ENCODE measurements at regions not wholly inside any gene's neighbourhood (a gene's known extent, or its start where the extent isn't known, plus 50 kb on each side); places are given as distances from the start of the nearest gene placed in this dataset.

- Histone ChIP-seq H3K27ac (ENCODE audit: low read depth, low read length) (no peak overlapping the region), H3K27me3 (ENCODE audit: control insufficient read depth in 5 of 5, insufficient read depth in 4 of 5, low read length in 5 of 5) (peaks cover 3 to 11% (median 5%) of the 10 kb centered on the region in 5 donors), H3K9ac (ENCODE audit: low read length in 5 of 5) (no peak overlapping the region), H3K9me3 (ENCODE audit: control insufficient read depth in 5 of 5, low read length in 5 of 5) (no peaks in the 10 kb centered on the region), H3K4me1 (ENCODE audit: control insufficient read depth in 5 of 5, insufficient read depth in 5 of 5, low read length in 5 of 5) (peaks cover 6 to 85% (median 34%) of the 10 kb centered on the region in 5 donors), H3K36me3 (ENCODE audit: control insufficient read depth in 5 of 5, insufficient read depth in 5 of 5, low read length in 5 of 5) (no peaks in the 10 kb centered on the region), H3K4me3 (ENCODE audit: low read depth in 1 of 5, low read length in 5 of 5) (no peak overlapping the region)
Measured at GRCh38 chr2:120591572-120591971, 144.1 kb upstream of the GLI2 start.

GRCh38 chr2:120592084-120592483 lies 143.6 kb upstream of the GLI2 start:
- no peak overlapping the region for H3K27ac ChIP-seq (ENCODE audit: low read depth, low read length)
- H3K9ac ChIP-seq (ENCODE audit: low read length in 5 of 5), result no peak overlapping the region
- peaks cover 6 to 85% (median 34%) of the 10 kb centered on the region in 5 donors for H3K4me1 ChIP-seq (ENCODE audit: control insufficient read depth in 5 of 5, insufficient read depth in 5 of 5, low read length in 5 of 5)
- peaks cover 0 to 6% (median 2%) of the 10 kb centered on the region in 5 donors for H3K27me3 ChIP-seq (ENCODE audit: control insufficient read depth in 5 of 5, insufficient read depth in 4 of 5, low read length in 5 of 5)
- H3K4me3 ChIP-seq (ENCODE audit: low read depth in 1 of 5, low read length in 5 of 5), result no peak overlapping the region
- H3K9me3 ChIP-seq (ENCODE audit: control insufficient read depth in 5 of 5, low read length in 5 of 5), result no peaks in the 10 kb centered on the region
- no peaks in the 10 kb centered on the region for H3K36me3 ChIP-seq (ENCODE audit: control insufficient read depth in 5 of 5, insufficient read depth in 5 of 5, low read length in 5 of 5)

- Histone ChIP-seq H3K36me3 (ENCODE audit: control insufficient read depth in 5 of 5, insufficient read depth in 5 of 5, low read length in 5 of 5) (no peaks in the 10 kb centered on the region), H3K4me1 (ENCODE audit: control insufficient read depth in 5 of 5, insufficient read depth in 5 of 5, low read length in 5 of 5) (peaks cover 17 to 90% (median 54%) of the 10 kb centered on the region in 5 donors)
Measured at GRCh38 chr2:120593921-120594686, 141.6 kb upstream of the GLI2 start.

GRCh38 chr2:120594856-120595685 lies 140.6 kb upstream of the GLI2 start:
- Histone ChIP-seq H3K4me1 (ENCODE audit: control insufficient read depth in 5 of 5, insufficient read depth in 5 of 5, low read length in 5 of 5) (peaks cover 15 to 87% (median 50%) of the 10 kb centered on the region in 5 donors), H3K9ac (ENCODE audit: low read length in 5 of 5) (no peak overlapping the region), H3K27me3 (ENCODE audit: control insufficient read depth in 5 of 5, insufficient read depth in 4 of 5, low read length in 5 of 5) (no peaks in the 10 kb centered on the region), H3K9me3 (ENCODE audit: control insufficient read depth in 5 of 5, low read length in 5 of 5) (no peaks in the 10 kb centered on the region), H3K4me3 (ENCODE audit: low read depth in 1 of 5, low read length in 5 of 5) (no peak overlapping the region), H3K36me3 (ENCODE audit: control insufficient read depth in 5 of 5, insufficient read depth in 5 of 5, low read length in 5 of 5) (no peaks in the 10 kb centered on the region), H3K27ac (ENCODE audit: low read depth, low read length) (peak overlapping the region; percentile 85)

More at GRCh38 chr2:120593921-120594686, 141.6 kb upstream of the GLI2 start:
- no peaks in the 10 kb centered on the region for H3K27me3 ChIP-seq (ENCODE audit: control insufficient read depth in 5 of 5, insufficient read depth in 4 of 5, low read length in 5 of 5)
- H3K27ac ChIP-seq (ENCODE audit: low read depth, low read length), result no peak overlapping the region
- no peak overlapping the region for H3K4me3 ChIP-seq (ENCODE audit: low read depth in 1 of 5, low read length in 5 of 5)
- no peak overlapping the region for H3K9ac ChIP-seq (ENCODE audit: low read length in 5 of 5)
- no peaks in the 10 kb centered on the region for H3K9me3 ChIP-seq (ENCODE audit: control insufficient read depth in 5 of 5, low read length in 5 of 5)

GRCh38 chr2:120595739-120596138 lies 139.9 kb upstream of the GLI2 start:
- peaks cover 15 to 81% (median 49%) of the 10 kb centered on the region in 5 donors for H3K4me1 ChIP-seq (ENCODE audit: control insufficient read depth in 5 of 5, insufficient read depth in 5 of 5, low read length in 5 of 5)
- no peak overlapping the region for H3K4me3 ChIP-seq (ENCODE audit: low read depth in 1 of 5, low read length in 5 of 5)
- H3K27ac ChIP-seq (ENCODE audit: low read depth, low read length), result peak overlapping the region; percentile 85
- H3K9me3 ChIP-seq (ENCODE audit: control insufficient read depth in 5 of 5, low read length in 5 of 5), result no peaks in the 10 kb centered on the region
- no peaks in the 10 kb centered on the region for H3K36me3 ChIP-seq (ENCODE audit: control insufficient read depth in 5 of 5, insufficient read depth in 5 of 5, low read length in 5 of 5)
- peak overlapping the region in 1 of 5 donors; percentile 69 for H3K9ac ChIP-seq (ENCODE audit: low read length in 5 of 5)
- no peaks in the 10 kb centered on the region for H3K27me3 ChIP-seq (ENCODE audit: control insufficient read depth in 5 of 5, insufficient read depth in 4 of 5, low read length in 5 of 5)

- no peak overlapping the region for H3K4me3 ChIP-seq (ENCODE audit: low read depth in 1 of 5, low read length in 5 of 5)
- no peaks in the 10 kb centered on the region for H3K36me3 ChIP-seq (ENCODE audit: control insufficient read depth in 5 of 5, insufficient read depth in 5 of 5, low read length in 5 of 5)
- no peaks in the 10 kb centered on the region for H3K27me3 ChIP-seq (ENCODE audit: control insufficient read depth in 5 of 5, insufficient read depth in 4 of 5, low read length in 5 of 5)
- peak overlapping the region in 4 of 5 donors; percentile 15 to 69 (median 34) for H3K9ac ChIP-seq (ENCODE audit: low read length in 5 of 5)
- H3K27ac ChIP-seq (ENCODE audit: low read depth, low read length), result peak overlapping the region; percentile 85
- H3K9me3 ChIP-seq (ENCODE audit: control insufficient read depth in 5 of 5, low read length in 5 of 5), result no peaks in the 10 kb centered on the region
- H3K4me1 ChIP-seq (ENCODE audit: control insufficient read depth in 5 of 5, insufficient read depth in 5 of 5, low read length in 5 of 5), result peaks cover 15 to 75% (median 48%) of the 10 kb centered on the region in 5 donors
Measured at GRCh38 chr2:120596191-120596811, 139.4 kb upstream of the GLI2 start.

GRCh38 chr2:120596990-120597594 lies 138.6 kb upstream of the GLI2 start:
- no peaks in the 10 kb centered on the region for H3K36me3 ChIP-seq (ENCODE audit: control insufficient read depth in 5 of 5, insufficient read depth in 5 of 5, low read length in 5 of 5)

GRCh38 chr2:120597595-120598193 lies 138.0 kb upstream of the GLI2 start:
- Histone ChIP-seq H3K27me3 (ENCODE audit: control insufficient read depth in 5 of 5, insufficient read depth in 4 of 5, low read length in 5 of 5) (no peaks in the 10 kb centered on the region), H3K36me3 (ENCODE audit: control insufficient read depth in 5 of 5, insufficient read depth in 5 of 5, low read length in 5 of 5) (no peaks in the 10 kb centered on the region), H3K4me3 (ENCODE audit: low read depth in 1 of 5, low read length in 5 of 5) (peak overlapping the region in 1 of 5 donors; percentile 6), H3K27ac (ENCODE audit: low read depth, low read length) (peak overlapping the region; percentile 85), H3K9ac (ENCODE audit: low read length in 5 of 5) (peak overlapping the region in 2 of 5 donors; percentile 16 to 23), H3K4me1 (ENCODE audit: control insufficient read depth in 5 of 5, insufficient read depth in 5 of 5, low read length in 5 of 5) (peaks cover 15 to 69% (median 54%) of the 10 kb centered on the region in 5 donors), H3K9me3 (ENCODE audit: control insufficient read depth in 5 of 5, low read length in 5 of 5) (no peaks in the 10 kb centered on the region)

More at GRCh38 chr2:120596990-120597594, 138.6 kb upstream of the GLI2 start:
- Histone ChIP-seq H3K4me3 (ENCODE audit: low read depth in 1 of 5, low read length in 5 of 5) (peak overlapping the region in 1 of 5 donors; percentile 6), H3K27ac (ENCODE audit: low read depth, low read length) (peak overlapping the region; percentile 85), H3K27me3 (ENCODE audit: control insufficient read depth in 5 of 5, insufficient read depth in 4 of 5, low read length in 5 of 5) (no peaks in the 10 kb centered on the region), H3K9me3 (ENCODE audit: control insufficient read depth in 5 of 5, low read length in 5 of 5) (no peaks in the 10 kb centered on the region), H3K9ac (ENCODE audit: low read length in 5 of 5) (peak overlapping the region in 3 of 5 donors; percentile 16 to 40 (median 23)), H3K4me1 (ENCODE audit: control insufficient read depth in 5 of 5, insufficient read depth in 5 of 5, low read length in 5 of 5) (peaks cover 15 to 69% (median 49%) of the 10 kb centered on the region in 5 donors)

GRCh38 chr2:120598416-120598815 lies 137.3 kb upstream of the GLI2 start:
- no peak overlapping the region for H3K9ac ChIP-seq (ENCODE audit: low read length in 5 of 5)
- H3K27me3 ChIP-seq (ENCODE audit: control insufficient read depth in 5 of 5, insufficient read depth in 4 of 5, low read length in 5 of 5), result no peaks in the 10 kb centered on the region
- peaks cover 15 to 72% (median 55%) of the 10 kb centered on the region in 5 donors for H3K4me1 ChIP-seq (ENCODE audit: control insufficient read depth in 5 of 5, insufficient read depth in 5 of 5, low read length in 5 of 5)
- H3K9me3 ChIP-seq (ENCODE audit: control insufficient read depth in 5 of 5, low read length in 5 of 5), result no peaks in the 10 kb centered on the region
- no peaks in the 10 kb centered on the region for H3K36me3 ChIP-seq (ENCODE audit: control insufficient read depth in 5 of 5, insufficient read depth in 5 of 5, low read length in 5 of 5)
- no peak overlapping the region for H3K4me3 ChIP-seq (ENCODE audit: low read depth in 1 of 5, low read length in 5 of 5)
- peak overlapping the region; percentile 85 for H3K27ac ChIP-seq (ENCODE audit: low read depth, low read length)

Measured in subcutaneous abdominal adipose tissue (tissue), 5 donors.